Trophoblast cell (in vitro differentiated cells and primary cell): ENCODE measurements at regions not wholly inside any gene's neighbourhood (a gene's known extent, or its start where the extent isn't known, plus 50 kb on each side); places are given as distances from the start of the nearest gene placed in this dataset.

ENCODE experiments used
- DNase-seq, 2 donors: peaks; one replicate each; pipeline ENCODE4 v3.0.0-alpha.2; 2016
- H2AFZ ChIP-seq: 2 replicates; pipeline ENCODE4 v1.6.1; 2013; ENCODE audit warnings: low read length, moderate library complexity, mild to moderate bottlenecking; ENCODE audit not compliant: insufficient read depth, poor library complexity
- H2AK5ac ChIP-seq: 2 replicates; pipeline ENCODE4 v1.6.1; 2013; ENCODE audit warnings: mild to moderate bottlenecking, low read length
- H2BK120ac ChIP-seq: 2 replicates; pipeline ENCODE4 v1.6.1; 2013; ENCODE audit warnings: low read length, mild to moderate bottlenecking, moderate library complexity; ENCODE audit not compliant: insufficient read depth, poor library complexity
- H2BK12ac ChIP-seq: 2 replicates; pipeline ENCODE4 v1.6.1; 2013; ENCODE audit warnings: mild to moderate bottlenecking, low read length, moderate library complexity
- H2BK5ac ChIP-seq: 2 replicates; pipeline ENCODE4 v1.6.1; 2013; ENCODE audit warnings: low read length, low read depth, moderate library complexity, mild to moderate bottlenecking; ENCODE audit not compliant: poor library complexity
- H3K14ac ChIP-seq: 2 replicates; pipeline ENCODE4 v1.6.1; 2013; ENCODE audit warnings: mild to moderate bottlenecking, low read length
- H3K18ac ChIP-seq: 2 replicates; pipeline ENCODE4 v1.6.1; 2013; ENCODE audit warnings: mild to moderate bottlenecking, low read length
- H3K23ac ChIP-seq: 2 replicates; pipeline ENCODE4 v1.6.1; 2013; ENCODE audit warnings: low read length
- H3K27ac ChIP-seq: 2 replicates; pipeline ENCODE4 v1.5.1; 2013; ENCODE audit warnings: low read depth, mild to moderate bottlenecking, inconsistent platforms, low read length, moderate library complexity
- H3K27me3 ChIP-seq: 2 replicates; pipeline ENCODE4 v1.6.1; 2013; ENCODE audit warnings: inconsistent platforms, mild to moderate bottlenecking, low read length, moderate library complexity; ENCODE audit not compliant: insufficient read depth
- H3K36me3 ChIP-seq, 2 experiments: 1 replicate in 1 of 2; 2 replicates in 1 of 2; pipeline ENCODE4 v1.6.1; 2013; ENCODE audit warnings: low read length in 2 of 2, mild to moderate bottlenecking in 2 of 2, moderate library complexity in 1 of 2; ENCODE audit not compliant: insufficient read depth in 2 of 2, control insufficient read depth in 1 of 2
- H3K4ac ChIP-seq: 2 replicates; pipeline ENCODE4 v1.6.1; 2013; ENCODE audit warnings: low read depth, mild to moderate bottlenecking, low read length, moderate library complexity
- H3K4me1 ChIP-seq, 2 experiments: 1 replicate in 1 of 2; 2 replicates in 1 of 2; pipeline ENCODE4 v1.6.1; 2013; ENCODE audit warnings: low read length in 2 of 2, mild to moderate bottlenecking in 2 of 2, moderate library complexity in 1 of 2; ENCODE audit not compliant: insufficient read depth in 2 of 2, control insufficient read depth in 1 of 2
- H3K4me2 ChIP-seq: 2 replicates; pipeline ENCODE4 v1.6.1; 2013; ENCODE audit warnings: inconsistent platforms, mild to moderate bottlenecking, low read length, moderate library complexity
- H3K4me3 ChIP-seq: 2 replicates; pipeline ENCODE4 v1.5.1; 2013; ENCODE audit warnings: mild to moderate bottlenecking, low read depth, low read length, inconsistent platforms
- H3K79me1 ChIP-seq: one replicate; pipeline ENCODE4 v1.6.1; 2013; ENCODE audit warnings: low read length
- H3K79me2 ChIP-seq: 2 replicates; pipeline ENCODE4 v1.6.1; 2013; ENCODE audit warnings: low read length, mild to moderate bottlenecking; ENCODE audit not compliant: control insufficient read depth, insufficient read depth, poor library complexity
- H3K9ac ChIP-seq: 2 replicates; pipeline ENCODE4 v1.6.1; 2013; ENCODE audit warnings: mild to moderate bottlenecking, low read length
- H3K9me3 ChIP-seq: 2 replicates; pipeline ENCODE4 v1.6.1; 2013; ENCODE audit warnings: low read depth, mild to moderate bottlenecking, control low read depth, inconsistent platforms, low read length; ENCODE audit not compliant: insufficient read depth
- H4K12ac ChIP-seq: 2 replicates; pipeline ENCODE4 v1.6.1; 2013; ENCODE audit warnings: low read depth, mild to moderate bottlenecking, low read length, moderate library complexity
- H4K8ac ChIP-seq: 2 replicates; pipeline ENCODE4 v1.6.1; 2013; ENCODE audit warnings: low read depth, mild to moderate bottlenecking, low read length, moderate library complexity
- H4K91ac ChIP-seq: one replicate; pipeline ENCODE4 v1.6.1; 2013; ENCODE audit warnings: low read depth, mild to moderate bottlenecking, low read length, moderate library complexity
- WGBS: extraction: QIAGEN DNeasy Blood & Tissue Kit; methylation state at CpG from one replicate; pipeline ENCODE4 v1.1.7; 2013; ENCODE audit warnings: missing lambda C conversion rate; ENCODE audit not compliant: insufficient read length, insufficient coverage; ENCODE audit errors: extremely low coverage; 5-methylcytosine and 5-hydroxymethylcytosine counted together

DNA sequence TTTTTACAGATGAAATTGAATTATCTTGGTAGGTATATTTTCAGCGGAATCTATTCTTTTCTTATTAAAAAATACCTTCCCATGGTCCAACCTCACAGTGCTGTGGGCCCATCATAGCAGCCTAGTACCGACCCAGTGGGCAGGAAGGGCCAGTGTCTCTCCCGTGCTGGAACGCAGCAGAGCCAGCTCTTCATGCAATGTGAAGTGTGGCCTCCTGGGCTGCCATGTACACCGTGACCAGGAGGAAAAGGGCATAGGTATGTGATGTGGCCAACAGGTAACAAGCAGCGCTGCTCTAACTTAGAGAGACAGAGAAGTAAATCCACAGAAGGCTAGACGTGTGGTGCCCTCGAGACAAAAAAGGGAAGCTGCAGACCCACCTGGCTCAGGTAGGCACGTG, 221.1 kb upstream of the SALL3 start:
- WGBS: no CpG with 5 or more reads among the region's 9 CpGs
- no peak overlapping the region for H4K8ac ChIP-seq
- no peak overlapping the region for H3K23ac ChIP-seq
- no peak overlapping the region for H4K91ac ChIP-seq
- no peak overlapping the region for H2BK120ac ChIP-seq
- no peak overlapping the region for H3K9ac ChIP-seq
- H3K4ac ChIP-seq: no peak overlapping the region
- H2AK5ac ChIP-seq: no peak overlapping the region
- H3K18ac ChIP-seq: no peak overlapping the region
- no peak overlapping the region for H3K27ac ChIP-seq
- no peaks in the 10 kb centered on the region for H3K79me1 ChIP-seq
- H3K4me2 ChIP-seq: no peak overlapping the region
- H2BK5ac ChIP-seq: no peak overlapping the region
- no peaks in the 10 kb centered on the region for H3K79me2 ChIP-seq
- no peak overlapping the region for H4K12ac ChIP-seq
- H3K4me1 ChIP-seq: no peaks in the 10 kb centered on the region
- no peaks in the 10 kb centered on the region for H3K27me3 ChIP-seq
- peaks cover 8% of the 10 kb centered on the region for H3K9me3 ChIP-seq
- H2BK12ac ChIP-seq: no peak overlapping the region
- no peak overlapping the region for H2AFZ ChIP-seq
- H3K4me3 ChIP-seq: no peak overlapping the region
- H3K36me3 ChIP-seq: no peaks in the 10 kb centered on the region
- DNase-seq: no peak
- H3K14ac ChIP-seq: no peak overlapping the region

DNA sequence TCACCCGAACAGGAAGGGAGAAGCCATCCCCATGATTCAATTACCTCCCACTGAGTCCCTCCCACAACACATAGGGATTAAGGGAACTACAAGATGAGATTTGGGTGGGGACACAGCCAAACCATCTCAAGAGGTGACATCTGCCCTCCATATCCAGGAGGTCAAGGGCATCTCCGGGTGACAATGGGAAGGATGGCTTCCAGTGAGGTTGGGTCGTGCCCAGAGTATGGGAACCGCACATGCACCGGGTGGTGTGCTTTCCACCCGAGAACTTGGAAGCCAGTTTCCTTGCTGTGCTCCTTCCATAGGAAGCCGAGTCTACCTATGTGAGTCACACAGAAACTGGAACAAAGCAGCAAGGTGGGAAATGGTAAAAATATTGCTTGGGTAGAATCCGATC, 216.9 kb upstream of the SALL3 start:
- Histone ChIP-seq H4K8ac (no peak overlapping the region), H3K27ac (no peak overlapping the region), H2BK5ac (no peak overlapping the region), H3K79me2 (no peaks in the 10 kb centered on the region), H3K36me3 (no peaks in the 10 kb centered on the region), H3K4me1 (no peaks in the 10 kb centered on the region), H3K9me3 (peaks cover 8% of the 10 kb centered on the region), H2AK5ac (no peak overlapping the region), H2BK120ac (no peak overlapping the region), H4K91ac (no peak overlapping the region), H3K4me3 (no peak overlapping the region), H2BK12ac (no peak overlapping the region), H3K79me1 (no peaks in the 10 kb centered on the region), H3K18ac (no peak overlapping the region), H3K14ac (no peak overlapping the region), H3K9ac (no peak overlapping the region), H2AFZ (no peak overlapping the region), H3K27me3 (no peaks in the 10 kb centered on the region), H4K12ac (no peak overlapping the region), H3K4me2 (no peak overlapping the region), H3K4ac (no peak overlapping the region), H3K23ac (no peak overlapping the region)
- WGBS: no CpG with 5 or more reads among the region's 8 CpGs
- no peak for DNase-seq

DNA sequence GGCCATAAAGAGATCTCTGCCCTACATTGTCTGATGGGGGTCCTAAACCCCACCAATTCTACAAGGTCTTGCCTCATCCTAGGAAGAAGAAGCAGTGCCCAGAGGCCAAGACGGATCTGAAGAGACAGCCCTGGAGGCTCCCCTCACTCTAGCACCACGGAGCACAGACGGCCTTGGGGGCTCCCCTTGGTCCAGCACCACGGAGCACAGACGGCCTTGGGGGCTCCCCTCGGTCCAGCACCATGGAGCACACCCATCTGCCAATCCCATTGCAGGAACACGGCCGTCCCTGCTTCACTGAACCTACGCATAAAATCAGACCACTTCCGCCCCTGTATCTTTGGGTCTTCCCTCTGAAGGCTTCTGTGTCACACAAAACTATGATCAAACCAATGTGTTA, 215.1 kb upstream of the SALL3 start:
- WGBS: no CpG with 5 or more reads among the region's 10 CpGs
- H2AFZ ChIP-seq: no peak overlapping the region
- H3K4ac ChIP-seq: no peak overlapping the region
- H3K79me2 ChIP-seq: no peaks in the 10 kb centered on the region
- no peaks in the 10 kb centered on the region for H3K27me3 ChIP-seq
- no peak overlapping the region for H3K4me2 ChIP-seq
- no peak overlapping the region for H2AK5ac ChIP-seq
- no peaks in the 10 kb centered on the region for H3K4me1 ChIP-seq
- no peak overlapping the region for H2BK120ac ChIP-seq
- H3K23ac ChIP-seq: no peak overlapping the region
- no peaks in the 10 kb centered on the region for H3K79me1 ChIP-seq
- no peak overlapping the region for H4K8ac ChIP-seq
- H3K36me3 ChIP-seq: no peaks in the 10 kb centered on the region
- H3K27ac ChIP-seq: no peak overlapping the region
- no peak overlapping the region for H4K12ac ChIP-seq
- no peak overlapping the region for H3K14ac ChIP-seq
- no peak overlapping the region for H4K91ac ChIP-seq
- no peak overlapping the region for H3K9ac ChIP-seq
- no peak overlapping the region for H2BK12ac ChIP-seq
- H3K18ac ChIP-seq: no peak overlapping the region
- no peak overlapping the region for H3K4me3 ChIP-seq
- no peak for DNase-seq
- peaks cover 6% of the 10 kb centered on the region for H3K9me3 ChIP-seq
- H2BK5ac ChIP-seq: no peak overlapping the region

DNA sequence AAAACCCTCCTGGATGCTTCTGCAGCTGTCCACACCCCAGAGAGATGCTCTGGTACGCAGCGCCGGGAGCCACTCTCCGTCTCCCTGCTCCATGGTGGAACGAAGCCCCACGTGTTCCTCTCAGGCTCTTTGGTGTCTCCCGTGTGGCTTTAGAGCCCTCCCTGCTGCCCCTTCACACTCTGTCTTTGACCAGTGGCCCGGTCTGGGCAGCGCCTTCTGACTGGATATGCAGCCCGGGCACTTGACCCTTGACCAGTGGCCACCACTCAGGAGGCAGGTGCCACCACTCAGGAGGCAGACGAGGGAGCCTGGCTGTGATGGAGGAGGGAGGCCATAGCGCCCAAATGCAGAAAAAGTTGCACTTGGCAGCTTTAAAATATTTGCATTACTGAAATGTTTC, 214.5 kb upstream of the SALL3 start:
- Histone ChIP-seq H3K27ac (no peak overlapping the region), H3K23ac (no peak overlapping the region), H3K27me3 (no peaks in the 10 kb centered on the region), H2BK12ac (no peak overlapping the region), H3K9ac (no peak overlapping the region), H4K8ac (no peak overlapping the region), H3K4me1 (no peaks in the 10 kb centered on the region), H3K18ac (no peak overlapping the region), H2AK5ac (no peak overlapping the region), H3K79me1 (no peaks in the 10 kb centered on the region), H4K91ac (no peak overlapping the region), H3K4me3 (no peak overlapping the region), H3K9me3 (peaks cover 6% of the 10 kb centered on the region), H3K4ac (no peak overlapping the region), H3K36me3 (no peaks in the 10 kb centered on the region), H4K12ac (no peak overlapping the region), H2BK120ac (no peak overlapping the region), H3K79me2 (no peaks in the 10 kb centered on the region), H2AFZ (no peak overlapping the region), H3K4me2 (no peak overlapping the region), H2BK5ac (no peak overlapping the region), H3K14ac (no peak overlapping the region)
- no peak for DNase-seq
- WGBS: no CpG with 5 or more reads among the region's 12 CpGs
